Common myeloid progenitor, CD34-positive (primary cell): ENCODE measurements at regions not wholly inside any gene's neighbourhood (a gene's known extent, or its start where the extent isn't known, plus 50 kb on each side); places are given as distances from the start of the nearest gene placed in this dataset.

Source experiments
- CTCF ChIA-PET: fragments of 350-600 bp; sonication (Branson Sonifier 250); formaldehyde crosslinking; loops from one replicate; lab custom pipeline; 2021; ENCODE audit warnings: antibody characterized with exemption; lab: Charles Lee
- POLR2A ChIA-PET: fragments of 350-600 bp; sonication (Branson Sonifier 250); formaldehyde crosslinking; loops from one replicate; lab custom pipeline; 2021; ENCODE audit warnings: antibody characterized with exemption; lab: Charles Lee
- DNase-seq, 3 donors: peaks; one replicate each; pipeline versions ENCODE4 v3.0.0 to v3.0.0-alpha.2; 2013
- H3K27ac ChIP-seq, 2 experiments: 1 replicate in 1 of 2; 2 replicates in 1 of 2; pipeline ENCODE4 v1.7.0; 2013; ENCODE audit warnings: inconsistent platforms in 2 of 2, low read length in 2 of 2, mild to moderate bottlenecking in 2 of 2, low read depth in 1 of 2, moderate library complexity in 1 of 2; ENCODE audit not compliant: severe bottlenecking in 2 of 2, insufficient read depth in 1 of 2, poor library complexity in 1 of 2
- H3K27me3 ChIP-seq, 5 experiments: replicated peaks in 2 of 5; 1 replicate in 3 of 5; 2 replicates in 2 of 5; pipeline versions ENCODE4 v1.6.1 to v1.7.0; 2013; ENCODE audit warnings: low read length in 4 of 5, mild to moderate bottlenecking in 2 of 5, moderate library complexity in 2 of 5, inconsistent platforms in 1 of 5; ENCODE audit not compliant: insufficient read depth in 5 of 5, control insufficient read depth in 4 of 5
- H3K36me3 ChIP-seq, 4 experiments: 1 replicate in 2 of 4; 2 replicates in 2 of 4; pipeline versions ENCODE4 v1.6.1 to v1.7.0; 2013; ENCODE audit warnings: low read length in 3 of 4, control low read depth in 1 of 4, mild to moderate bottlenecking in 1 of 4; ENCODE audit not compliant: control insufficient read depth in 4 of 4, insufficient read depth in 4 of 4
- H3K4me1 ChIP-seq, 4 experiments: 1 replicate in 3 of 4; 2 replicates in 1 of 4; pipeline versions ENCODE4 v1.6.1 to v1.7.1; 2013; ENCODE audit warnings: low read length in 3 of 4, mild to moderate bottlenecking in 3 of 4, control low read depth in 1 of 4, inconsistent platforms in 1 of 4, moderate library complexity in 1 of 4; ENCODE audit not compliant: control insufficient read depth in 4 of 4, insufficient read depth in 4 of 4; ENCODE audit errors: control extremely low read depth in 1 of 4
- H3K4me3 ChIP-seq, 7 experiments: 1 replicate in 4 of 7; 2 replicates in 3 of 7; pipeline versions ENCODE4 v1.5.1 to v1.7.0; 2013; ENCODE audit warnings: mild to moderate bottlenecking in 7 of 7, low read length in 6 of 7, moderate library complexity in 6 of 7, inconsistent platforms in 2 of 7, low read depth in 2 of 7, control low read depth in 1 of 7; ENCODE audit not compliant: insufficient read depth in 4 of 7, control insufficient read depth in 1 of 7; ENCODE audit errors: extremely low read depth in 1 of 7
- H3K9me3 ChIP-seq, 5 experiments: 1 replicate in 4 of 5; 2 replicates in 1 of 5; pipeline versions ENCODE4 v1.6.1 to v1.7.1; 2013; ENCODE audit warnings: low read length in 4 of 5, mild to moderate bottlenecking in 2 of 5, inconsistent platforms in 1 of 5, low read depth in 1 of 5, moderate library complexity in 1 of 5; ENCODE audit not compliant: control insufficient read depth in 4 of 5, insufficient read depth in 2 of 5; ENCODE audit errors: control extremely low read depth in 1 of 5
- WGBS: methylation state at CpG from one replicate; pipeline ENCODE4 v1.1.5; 2013; ENCODE audit not compliant: insufficient coverage; 5-methylcytosine and 5-hydroxymethylcytosine counted together

- H3K9me3 ChIP-seq = no peaks in the 10 kb centered on the region
- H3K4me1 ChIP-seq = peaks cover 0 to 4% (median 0%) of the 10 kb centered on the region in 4 experiments
- no peak for DNase-seq
- WGBS = no CpG with 5 or more reads among the region's 1 CpG
- no peaks in the 10 kb centered on the region for H3K36me3 ChIP-seq
- no peaks in the 10 kb centered on the region for H3K27me3 ChIP-seq
- no peak overlapping the region for H3K27ac ChIP-seq
- CTCF ChIA-PET = no interaction called here
- no peak overlapping the region for H3K4me3 ChIP-seq
- POLR2A ChIA-PET = no interaction called here
Observed at GRCh38 chr5:84569307-84569706, 184.6 kb upstream of the EDIL3 start.

DNA sequence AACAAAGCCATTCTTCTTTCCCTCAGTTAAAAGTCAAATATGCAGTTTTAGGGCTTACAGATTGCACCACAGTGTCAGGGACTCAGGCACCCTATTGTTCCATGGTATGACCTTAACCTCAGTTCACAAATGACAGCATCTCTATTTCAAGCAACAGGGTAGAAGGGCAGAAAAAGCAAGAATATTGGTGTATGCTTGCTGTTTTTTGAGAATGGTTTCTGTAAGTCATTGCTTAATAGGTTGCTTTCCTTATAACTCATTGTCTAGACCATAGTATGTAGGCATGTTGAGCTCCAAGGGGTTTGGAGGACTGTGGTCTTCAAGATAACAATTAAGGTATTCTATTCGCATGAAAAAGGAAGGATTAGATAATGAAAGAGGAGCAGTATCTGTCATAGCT, 183.5 kb upstream of the EDIL3 start:
- no peaks in the 10 kb centered on the region for H3K36me3 ChIP-seq
- ChIA-PET CTCF (no interaction called here), POLR2A (no interaction called here)
- no peaks in the 10 kb centered on the region for H3K27me3 ChIP-seq
- WGBS = no CpG with 5 or more reads among the region's 1 CpG
- DNase-seq = no peak
- H3K27ac ChIP-seq = no peak overlapping the region
- H3K9me3 ChIP-seq = no peaks in the 10 kb centered on the region
- peaks cover 0 to 4% (median 0%) of the 10 kb centered on the region in 4 experiments for H3K4me1 ChIP-seq
- H3K4me3 ChIP-seq = no peak overlapping the region

DNA sequence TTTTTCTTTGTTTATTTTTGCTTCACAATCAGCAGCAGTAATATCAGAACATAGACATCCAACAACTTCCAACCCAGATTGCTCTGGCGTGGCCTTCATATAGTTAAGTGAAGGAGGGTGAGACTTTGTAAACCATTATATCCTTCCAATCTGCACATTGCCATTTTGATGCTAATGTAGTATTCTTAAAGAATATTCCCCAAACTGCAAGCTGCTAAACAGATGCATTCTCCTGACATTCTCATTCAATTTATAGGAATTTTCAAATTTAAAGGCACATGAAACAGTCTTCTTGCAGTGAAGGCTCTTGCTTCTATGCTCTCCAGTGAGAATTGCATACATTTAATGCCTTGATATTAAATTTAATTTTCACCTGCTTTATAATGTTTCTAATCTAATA, 181.2 kb upstream of the EDIL3 start:
- Histone ChIP-seq H3K27ac (no peak overlapping the region), H3K4me1 (peaks cover 0 to 4% (median 0%) of the 10 kb centered on the region in 4 experiments), H3K9me3 (peaks cover 0 to 4% (median 0%) of the 10 kb centered on the region in 5 experiments), H3K36me3 (no peaks in the 10 kb centered on the region), H3K27me3 (no peaks in the 10 kb centered on the region), H3K4me3 (no peak overlapping the region)
- no CpG with 5 or more reads among the region's 1 CpG for WGBS
- DNase-seq = no peak
- ChIA-PET CTCF (no interaction called here), POLR2A (no interaction called here)

DNA sequence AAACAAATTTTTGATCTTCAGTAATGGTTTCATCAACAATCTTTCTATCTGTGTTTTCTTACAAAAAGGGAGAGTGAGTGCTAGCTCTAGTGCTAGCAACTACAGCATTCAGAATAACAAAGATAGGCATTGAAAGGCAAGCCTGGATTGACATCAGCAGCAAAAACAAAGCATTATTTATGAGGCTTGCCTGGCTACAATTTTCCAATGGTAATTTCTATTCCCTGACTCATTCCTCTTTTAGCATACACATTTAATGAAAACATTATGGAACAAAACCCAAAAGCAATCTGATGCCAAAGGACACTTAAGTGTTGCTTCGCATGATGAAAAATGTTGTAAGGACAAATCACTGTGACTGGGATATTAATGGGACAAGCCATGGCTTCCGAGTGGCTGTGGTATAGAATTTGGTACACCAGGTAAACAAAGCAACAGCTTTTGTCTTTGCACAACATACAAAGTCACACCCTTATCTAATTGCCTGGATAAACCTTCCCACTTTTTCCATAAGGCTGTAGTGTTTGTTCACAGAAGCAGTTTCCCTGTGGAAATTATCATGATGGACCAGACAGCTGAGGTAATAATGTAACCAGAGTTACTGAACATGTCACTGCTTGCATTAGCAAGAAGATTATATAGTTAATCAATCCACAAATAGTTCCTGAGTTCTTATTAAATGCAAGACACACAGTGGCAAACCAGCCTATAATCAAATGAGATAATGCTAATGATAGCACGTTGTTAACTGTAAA, 179.8 kb upstream of the EDIL3 start:
- no CpG with 5 or more reads among the region's 3 CpGs for WGBS
- peaks cover 0 to 4% (median 0%) of the 10 kb centered on the region in 5 experiments for H3K9me3 ChIP-seq
- CTCF ChIA-PET = no interaction called here

DNA sequence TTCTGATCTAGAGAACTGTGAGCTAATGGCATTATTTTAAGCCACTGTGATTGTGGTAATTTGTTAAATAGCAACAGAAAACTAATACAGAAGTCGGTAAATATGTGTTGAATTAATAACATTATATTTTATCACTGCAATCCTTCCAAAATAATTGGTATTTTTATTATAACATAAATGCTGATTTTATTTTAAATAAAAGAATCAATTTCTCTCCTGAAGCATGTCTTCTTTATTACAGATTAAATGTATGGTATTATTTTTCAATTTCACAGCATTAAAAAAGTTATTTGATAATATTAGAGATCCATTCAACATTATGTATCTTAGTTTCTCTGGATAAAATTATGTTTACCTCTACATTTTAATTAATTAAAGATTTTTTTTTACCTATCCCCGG, 165.5 kb upstream of the EDIL3 start:
- DNase-seq = no peak
- Histone ChIP-seq H3K9me3 (peaks cover 0 to 3% (median 0%) of the 10 kb centered on the region in 5 experiments), H3K4me1 (no peaks in the 10 kb centered on the region), H3K4me3 (no peak overlapping the region), H3K27me3 (no peaks in the 10 kb centered on the region), H3K36me3 (no peaks in the 10 kb centered on the region), H3K27ac (no peak overlapping the region)
- WGBS = no CpG with 5 or more reads among the region's 2 CpGs
- CTCF ChIA-PET = no interaction called here
- POLR2A ChIA-PET = no interaction called here

More for the DNA sequence above, 179.8 kb upstream of the EDIL3 start:
- DNase-seq = no peak
- no peaks in the 10 kb centered on the region for H3K27me3 ChIP-seq
- H3K27ac ChIP-seq = no peak overlapping the region
- POLR2A ChIA-PET = no interaction called here
- no peaks in the 10 kb centered on the region for H3K36me3 ChIP-seq
- peaks cover 0 to 4% (median 0%) of the 10 kb centered on the region in 4 experiments for H3K4me1 ChIP-seq
- no peak overlapping the region for H3K4me3 ChIP-seq

DNA sequence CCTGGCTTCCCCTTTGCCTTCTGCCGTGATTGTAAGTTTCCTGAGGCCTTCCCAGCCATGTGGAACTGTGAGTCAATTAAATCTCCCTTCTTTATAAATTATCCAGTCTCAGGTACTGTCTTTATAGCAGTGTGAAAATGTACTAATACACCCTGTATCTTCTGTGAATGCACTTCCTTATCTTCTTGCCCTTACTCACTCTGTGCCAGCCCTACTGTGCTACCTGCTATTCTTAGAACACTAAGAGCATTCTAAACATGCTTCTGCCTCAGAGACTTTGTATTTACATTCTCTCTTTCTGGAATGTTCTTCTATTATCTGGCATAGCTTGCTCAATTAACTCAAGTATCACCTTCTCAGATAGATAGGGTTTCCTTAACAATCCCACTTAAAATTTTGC, 164.4 kb upstream of the EDIL3 start:
- no peaks in the 10 kb centered on the region for H3K9me3 ChIP-seq
- no peaks in the 10 kb centered on the region for H3K27me3 ChIP-seq
- H3K4me1 ChIP-seq = no peaks in the 10 kb centered on the region
- no peak overlapping the region for H3K27ac ChIP-seq
- ChIA-PET POLR2A (no interaction called here), CTCF (no interaction called here)
- H3K36me3 ChIP-seq = no peaks in the 10 kb centered on the region
- H3K4me3 ChIP-seq = no peak overlapping the region
- DNase-seq = no peak
- no CpG with 5 or more reads among the region's 1 CpG for WGBS

DNA sequence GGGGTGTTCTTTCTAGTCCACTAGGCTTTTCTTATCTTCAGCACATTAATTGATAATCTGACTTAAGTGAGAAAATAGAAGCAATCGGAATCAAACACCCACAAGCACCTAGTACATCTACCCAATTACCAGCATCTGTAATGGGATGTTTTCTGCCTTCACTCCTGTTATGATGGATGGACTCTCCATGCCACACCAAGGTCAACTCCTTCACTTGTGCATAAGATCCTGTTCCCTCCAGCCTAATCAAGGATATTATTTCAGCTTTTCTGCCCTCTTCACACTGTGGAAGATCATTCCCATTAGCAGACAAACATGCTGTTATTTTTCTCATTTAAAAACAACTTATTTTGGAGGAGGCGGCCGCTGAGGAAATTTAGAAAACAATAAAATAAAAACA, 162.0 kb upstream of the EDIL3 start:
- Histone ChIP-seq H3K27ac (no peak overlapping the region), H3K4me3 (no peak overlapping the region), H3K4me1 (no peaks in the 10 kb centered on the region), H3K36me3 (no peaks in the 10 kb centered on the region), H3K9me3 (peaks cover 0 to 4% (median 0%) of the 10 kb centered on the region in 5 experiments), H3K27me3 (no peaks in the 10 kb centered on the region)
- ChIA-PET CTCF (no interaction called here), POLR2A (no interaction called here)
- WGBS = 100% methylated on average over 1 of the region's 3 CpGs
- no peak for DNase-seq
